HepG2 (cell line): ENCODE measurements at regions not wholly inside any gene's neighbourhood (a gene's known extent, or its start where the extent isn't known, plus 50 kb on each side); places are given as distances from the start of the nearest gene placed in this dataset.

ENCODE experiments used
- ATAC-seq: fragments of 200-7000 bp; cut with Tn5 transposase; 3 replicates; pipeline ENCODE4 v1.9.1; 2020; ENCODE audit warnings: mild to moderate bottlenecking, moderate library complexity
- BruUV-seq: library from RNA; stranded (reverse); fragments of 400-500 nt; replicated peaks from 2 replicates; lab custom pipeline; 2021; lab: Mats Ljungman, UMichigan
- CTCF ChIA-PET: fragments of 300-600 bp; formaldehyde crosslinking; extraction: SDS; loops from one replicate; lab custom pipeline; 2021; ENCODE audit warnings: low total read pairs, inconsistent platforms, low intra/inter-chr PET ratio; lab: Yijun Ruan, JAX
- POLR2A ChIA-PET: fragments of 350-600 bp; sonication (Branson Sonifier 250); formaldehyde crosslinking; loops from one replicate; lab custom pipeline; 2020; ENCODE audit warnings: antibody characterized with exemption, inconsistent platforms; lab: Yijun Ruan, JAX
- DNase-seq: peaks from one replicate; pipeline ENCODE4 v3.0.0-alpha.2; 2015; ENCODE audit warnings: low spot score
- FAIRE-seq: peaks from 3 replicates; lab custom pipeline; 2011; peaks lifted over from hg19 to GRCh38; lab: Jason Lieb, UNC
- H2AFZ ChIP-seq: one replicate; pipeline ENCODE4 v1.6.1; 2011; ENCODE audit warnings: low read length, inconsistent platforms
- H3K27ac ChIP-seq: fragments of 300-600 bp; 3 replicates; pipeline ENCODE4 v1.8.0; 2011; ENCODE audit warnings: mixed run types, mild to moderate bottlenecking, mixed read lengths, low read length, inconsistent platforms; ENCODE audit not compliant: insufficient read depth; ENCODE audit errors: extremely low read length
- H3K27me3 ChIP-seq, 2 experiments: fragments of 200-600 bp in 1 of 2; 2 replicates in 1 of 2; 3 replicates in 1 of 2; pipeline versions ENCODE4 v1.6.0 to v1.8.0; 2011; ENCODE audit warnings: low read length in 2 of 2, mild to moderate bottlenecking in 2 of 2, moderate library complexity in 2 of 2, inconsistent platforms in 1 of 2; ENCODE audit not compliant: insufficient read depth in 2 of 2, control insufficient read depth in 1 of 2
- H3K36me3 ChIP-seq, 2 experiments: fragments of 200-600 bp in 1 of 2; replicated peaks in 1 of 2; 2 replicates in 1 of 2; 3 replicates in 1 of 2; pipeline versions ENCODE4 v1.5.1 to v1.8.0; 2011; ENCODE audit warnings: low read length in 2 of 2, inconsistent platforms in 1 of 2; ENCODE audit not compliant: insufficient read depth in 2 of 2, control insufficient read depth in 1 of 2
- H3K4me1 ChIP-seq: 2 replicates; pipeline ENCODE4 v1.5.1; 2012; ENCODE audit warnings: low read length, inconsistent platforms; ENCODE audit not compliant: insufficient read depth
- H3K4me2 ChIP-seq: 2 replicates; pipeline ENCODE4 v1.6.0; 2011; ENCODE audit warnings: low read depth, low read length, inconsistent platforms
- H3K4me3 ChIP-seq, 3 experiments: fragments of 200-600 bp in 1 of 3; sonication (generic), shearing (Covaris generic) in 1 of 3; replicated peaks in 1 of 3; 2 replicates each; pipeline ENCODE4 v1.5.1; 2011 to 2016; ENCODE audit warnings: low read length in 3 of 3, inconsistent platforms in 2 of 3, low read depth in 2 of 3, mild to moderate bottlenecking in 2 of 3, control low read depth in 1 of 3, mixed read lengths in 1 of 3; ENCODE audit not compliant: insufficient read depth in 1 of 3
- H3K79me2 ChIP-seq: one replicate; pipeline ENCODE4 v1.6.1; 2011; ENCODE audit warnings: low read length, inconsistent platforms; ENCODE audit not compliant: insufficient read depth
- H3K9ac ChIP-seq: 2 replicates; pipeline ENCODE4 v1.6.0; 2011; ENCODE audit warnings: mild to moderate bottlenecking, low read depth, low read length, inconsistent platforms; ENCODE audit not compliant: insufficient read depth
- H3K9me3 ChIP-seq: 2 replicates; pipeline ENCODE4 v1.5.1; 2012; ENCODE audit warnings: mild to moderate bottlenecking, low read length
- H4K20me1 ChIP-seq: 2 replicates; pipeline ENCODE4 v1.6.0; 2011; ENCODE audit warnings: inconsistent platforms, mild to moderate bottlenecking, low read length, moderate library complexity; ENCODE audit not compliant: insufficient read depth
- ESRRA ChIP-seq: sonication (generic); formaldehyde crosslinking; IDR thresholded peaks from 2 replicates; pipeline ENCODE4 v1.5.1; 2020; ENCODE audit warnings: mild to moderate bottlenecking, low read depth, missing genetic modification reagents
- KDM5A ChIP-seq: fragments of 200-600 bp; sonication (generic); IDR thresholded peaks from 2 replicates; pipeline ENCODE4 v1.7.0; 2018; ENCODE audit warnings: antibody characterized with exemption, mild to moderate bottlenecking, low read length, borderline replicate concordance
- NCOA5 ChIP-seq: sonication (generic); formaldehyde crosslinking; IDR thresholded peaks from 2 replicates; pipeline ENCODE4 v1.4.0; 2020; ENCODE audit warnings: missing genetic modification reagents
- NKX3-1 ChIP-seq: sonication (generic); formaldehyde crosslinking; IDR thresholded peaks from 2 replicates; pipeline ENCODE4 v1.5.0; 2020; ENCODE audit warnings: missing genetic modification reagents
- TAF1 ChIP-seq: sonication (generic); formaldehyde crosslinking; IDR thresholded peaks from 2 replicates; pipeline ENCODE4 v1.4.0; 2020; ENCODE audit warnings: missing genetic modification reagents
- ZBED4 ChIP-seq: sonication (generic); formaldehyde crosslinking; IDR thresholded peaks from 2 replicates; pipeline ENCODE4 v1.4.0; 2020; ENCODE audit warnings: missing genetic modification reagents, borderline replicate concordance
- ZMAT3 ChIP-seq: sonication (generic); formaldehyde crosslinking; conservative IDR thresholded peaks from 2 replicates; pipeline ENCODE4 v1.7.0; 2021; ENCODE audit warnings: missing genetic modification reagents
- ZNF609 ChIP-seq: sonication (generic); formaldehyde crosslinking; IDR thresholded peaks from 2 replicates; pipeline ENCODE4 v1.4.0; 2020; ENCODE audit warnings: mild to moderate bottlenecking, missing genetic modification reagents, borderline replicate concordance
- WGBS: methylation state at CpG from one replicate; pipeline ENCODE4 v1.1.6; 2017; ENCODE audit warnings: low lambda C conversion rate; 5-methylcytosine and 5-hydroxymethylcytosine counted together
- in situ Hi-C: cut with HindIII; loops from 2 replicates; pipeline ENCODE4 v1.10.0; 2017; ENCODE audit warnings: low pct_unique_long_range_greater_than_20kb; ENCODE audit not compliant: extremely low pct_ligation_motif_present
- intact Hi-C: fragments of 100-400 bp; cut with micrococcal nuclease; formaldehyde crosslinking; loops from one replicate; pipeline ENCODE4 v1.10.0; 2022; ENCODE audit not compliant: unreplicated experiment
- TF ChIP-seq, protein P1 (sequence below): sonication (generic); formaldehyde crosslinking; IDR thresholded peaks from 2 replicates; pipeline ENCODE4 v1.5.0; 2020; ENCODE audit warnings: mild to moderate bottlenecking, missing genetic modification reagents, borderline replicate concordance

GRCh38 chr2:167726788-167727187, 520.6 kb downstream of the STK39 start:
- H3K4me2 ChIP-seq = no peak overlapping the region
- ChIA-PET POLR2A (no interaction called here), CTCF (no interaction called here)
- H3K27me3 ChIP-seq = no peaks in the 10 kb centered on the region
- no peak for FAIRE-seq
- H3K4me1 ChIP-seq = no peaks in the 10 kb centered on the region
- in situ Hi-C loops = no loop called here
- no peak overlapping the region for H2AFZ ChIP-seq
- H3K36me3 ChIP-seq = no peaks in the 10 kb centered on the region
- H4K20me1 ChIP-seq = no peaks in the 10 kb centered on the region
- no peak for DNase-seq
- BruUV-seq = no TSS peak
- no peaks in the 10 kb centered on the region for H3K9me3 ChIP-seq
- H3K27ac ChIP-seq = no peak overlapping the region
- H3K9ac ChIP-seq = no peak overlapping the region
- intact Hi-C loops = no loop called here
- TF ChIP-seq, protein P1, sequence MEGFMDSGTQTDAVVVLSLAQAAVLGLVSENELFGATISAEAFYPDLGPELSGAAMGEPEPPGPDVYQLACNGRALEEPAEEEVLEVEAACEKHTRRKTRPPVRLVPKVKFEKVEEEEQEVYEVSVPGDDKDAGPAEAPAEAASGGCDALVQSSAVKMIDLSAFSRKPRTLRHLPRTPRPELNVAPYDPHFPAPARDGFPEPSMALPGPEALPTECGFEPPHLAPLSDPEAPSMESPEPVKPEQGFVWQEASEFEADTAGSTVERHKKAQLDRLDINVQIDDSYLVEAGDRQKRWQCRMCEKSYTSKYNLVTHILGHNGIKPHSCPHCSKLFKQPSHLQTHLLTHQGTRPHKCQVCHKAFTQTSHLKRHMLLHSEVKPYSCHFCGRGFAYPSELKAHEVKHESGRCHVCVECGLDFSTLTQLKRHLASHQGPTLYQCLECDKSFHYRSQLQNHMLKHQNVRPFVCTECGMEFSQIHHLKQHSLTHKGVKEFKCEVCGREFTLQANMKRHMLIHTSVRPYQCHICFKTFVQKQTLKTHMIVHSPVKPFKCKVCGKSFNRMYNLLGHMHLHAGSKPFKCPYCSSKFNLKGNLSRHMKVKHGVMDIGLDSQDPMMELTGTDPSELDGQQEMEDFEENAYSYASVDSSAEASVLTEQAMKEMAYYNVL (CRISPR knock-in tag) = no peak
- no peak for TF ChIP-seq NCOA5 (CRISPR knock-in tag)
- TF ChIP-seq ZMAT3 (CRISPR knock-in tag) = no peak
- TF ChIP-seq ESRRA = no peak
- no peak for TF ChIP-seq NKX3-1 (CRISPR knock-in tag)
- TF ChIP-seq ZBED4 (CRISPR knock-in tag) = no peak
- no peak for TF ChIP-seq TAF1 (CRISPR knock-in tag)
- no peak for TF ChIP-seq ZNF609
- no peak for TF ChIP-seq KDM5A
- TF ChIP-seq, all 625 proteins: peak for 0
- no peak overlapping the region for H3K4me3 ChIP-seq
- no peaks in the 10 kb centered on the region for H3K79me2 ChIP-seq
- 4% methylated on average over 2 of the region's 2 CpGs for WGBS
- ATAC-seq = no peak
